NCI-H146 treated with DMSO at 0.1 percent for 48 hours (cell line): ENCODE measurements at regions not wholly inside any gene's neighbourhood (a gene's known extent, or its start where the extent isn't known, plus 50 kb on each side); places are given as distances from the start of the nearest gene placed in this dataset.

Experiments used
- DNase-seq: peaks from one replicate; lab custom pipeline; 2025; ENCODE audit not compliant: unreplicated experiment; lab: John Stamatoyannopoulos, UW

DNA sequence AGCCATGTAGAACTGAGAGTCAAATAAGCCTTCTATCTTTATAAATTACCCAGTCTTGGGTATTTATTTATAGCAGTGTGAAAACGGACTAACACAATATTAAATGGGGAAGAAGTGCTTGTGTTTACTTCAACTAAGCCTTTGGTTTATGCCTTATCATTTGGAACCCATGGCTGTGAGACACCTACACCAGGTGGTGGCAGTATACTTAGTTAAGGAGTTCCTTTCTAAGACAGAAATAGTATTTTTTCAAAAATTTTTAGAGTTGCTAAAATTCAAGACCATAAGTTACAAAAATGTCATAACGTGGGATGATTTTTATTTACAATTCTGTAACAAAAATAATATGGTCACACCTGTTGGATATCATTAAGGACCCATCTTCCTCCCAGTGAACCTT, 354.5 kb upstream of the SOX14 start:
- DNase-seq = no peak

DNA sequence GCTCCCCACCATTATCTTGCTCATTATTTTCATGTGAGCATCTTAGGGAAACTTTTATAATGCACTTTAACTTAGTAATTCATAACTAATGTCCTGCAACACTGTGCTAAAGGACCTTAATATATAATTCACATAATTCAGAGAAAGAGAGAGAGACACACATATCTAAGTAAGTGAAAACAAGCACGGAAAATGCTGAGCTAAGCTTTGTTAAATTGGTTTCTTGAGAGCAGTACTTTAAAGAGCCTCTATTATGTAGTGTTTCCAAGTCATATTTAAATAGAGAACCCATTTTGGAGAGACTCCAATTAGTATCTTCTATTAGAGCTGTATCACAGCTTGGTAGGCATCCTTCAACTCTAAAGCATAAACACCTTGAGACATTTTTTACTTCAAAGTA, 354.1 kb upstream of the SOX14 start:
- DNase-seq = no peak

DNA sequence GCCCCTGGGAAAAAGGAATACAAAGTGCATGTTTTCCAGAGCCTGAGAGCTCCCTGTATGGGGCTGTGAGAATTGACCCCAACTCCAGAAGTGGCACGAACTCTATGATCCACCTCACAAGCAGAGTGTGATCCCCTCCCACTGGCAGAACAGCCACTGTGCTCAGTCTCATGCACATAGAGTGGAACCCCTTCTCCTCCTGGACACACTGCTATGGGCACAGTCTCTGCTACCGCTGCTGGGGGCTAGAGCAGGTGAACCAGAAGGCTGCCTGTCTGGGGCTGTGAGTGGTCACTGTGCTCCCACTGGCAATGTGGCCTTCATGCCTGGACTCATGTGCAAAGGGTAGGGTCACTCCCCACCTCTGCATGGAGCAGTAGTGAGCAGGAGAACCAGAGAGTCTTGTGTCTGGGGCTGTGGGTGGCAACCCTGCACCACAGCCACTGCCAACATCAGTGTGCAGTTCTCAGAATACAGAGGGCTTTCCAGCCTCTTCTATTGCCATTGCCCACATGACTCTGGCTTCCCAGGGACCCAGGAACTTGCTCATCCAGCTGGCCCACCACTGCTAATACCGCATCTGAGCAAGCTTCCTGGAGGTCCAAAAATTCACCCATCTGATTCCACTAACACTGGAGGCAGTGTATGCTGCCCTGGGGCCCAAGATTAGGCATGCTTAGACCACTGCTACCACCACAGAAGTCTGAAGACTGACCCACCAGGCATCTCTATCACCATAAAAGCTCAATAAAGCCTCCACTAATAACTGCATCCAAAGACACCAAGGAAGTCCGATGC, 343.7 kb upstream of the SOX14 start:
- no peak for DNase-seq

DNA sequence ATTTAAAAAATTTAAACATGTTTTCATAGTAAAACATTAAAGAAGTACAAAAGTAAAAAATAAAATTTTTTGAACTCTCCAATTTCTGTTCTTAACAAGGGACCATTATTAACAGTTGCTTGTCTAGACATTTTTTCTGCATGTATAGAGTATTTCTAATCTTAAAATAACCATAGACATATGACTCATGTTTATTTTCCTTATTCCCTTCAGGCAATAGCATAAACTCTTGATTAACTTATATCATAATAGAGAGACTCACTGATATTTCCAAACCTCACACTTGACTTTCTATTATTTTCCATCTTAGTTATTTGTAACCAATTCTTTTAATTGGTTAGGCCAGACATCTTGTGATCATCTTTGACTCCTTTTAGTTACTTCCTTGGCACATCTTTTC, 325.6 kb upstream of the SOX14 start:
- DNase-seq = no peak

DNA sequence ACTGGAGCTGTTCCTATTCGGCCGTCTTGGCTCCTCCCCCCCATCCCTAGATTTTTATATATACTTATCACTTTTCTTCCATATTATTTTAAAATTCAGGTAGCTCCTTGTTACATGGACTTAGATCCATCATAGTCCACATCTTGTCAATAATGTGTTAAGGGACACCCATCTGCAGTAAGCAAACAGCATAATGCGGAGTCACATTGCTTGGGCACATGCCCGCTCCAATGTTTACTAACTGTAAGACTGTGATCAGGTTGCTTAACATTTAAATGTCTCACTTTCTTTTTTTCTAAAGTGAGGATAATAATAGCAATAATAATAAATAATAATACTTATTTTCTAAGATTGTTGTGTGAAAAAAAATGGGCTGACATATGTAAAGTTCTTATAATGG, 303.2 kb upstream of the SOX14 start:
- no peak for DNase-seq

DNA sequence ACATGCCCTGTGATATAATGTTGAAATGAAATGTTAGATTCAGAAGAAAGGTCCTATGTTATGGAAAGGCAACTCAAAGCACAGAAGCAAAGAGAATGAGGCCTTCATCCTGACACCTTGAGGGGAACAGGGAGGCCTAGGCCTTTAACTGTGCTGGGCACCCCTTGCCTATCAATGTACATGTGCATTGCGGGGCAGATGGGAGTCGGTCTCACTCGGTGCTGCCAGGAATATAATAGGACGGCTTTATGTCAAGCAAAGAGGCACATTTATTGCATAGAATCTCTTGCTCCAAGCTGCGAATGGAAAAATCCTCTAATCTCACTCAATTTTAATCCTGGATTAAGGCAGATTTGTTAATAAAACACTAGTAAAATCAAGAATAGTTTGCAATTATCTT, 301.0 kb upstream of the SOX14 start:
- DNase-seq = no peak

DNA sequence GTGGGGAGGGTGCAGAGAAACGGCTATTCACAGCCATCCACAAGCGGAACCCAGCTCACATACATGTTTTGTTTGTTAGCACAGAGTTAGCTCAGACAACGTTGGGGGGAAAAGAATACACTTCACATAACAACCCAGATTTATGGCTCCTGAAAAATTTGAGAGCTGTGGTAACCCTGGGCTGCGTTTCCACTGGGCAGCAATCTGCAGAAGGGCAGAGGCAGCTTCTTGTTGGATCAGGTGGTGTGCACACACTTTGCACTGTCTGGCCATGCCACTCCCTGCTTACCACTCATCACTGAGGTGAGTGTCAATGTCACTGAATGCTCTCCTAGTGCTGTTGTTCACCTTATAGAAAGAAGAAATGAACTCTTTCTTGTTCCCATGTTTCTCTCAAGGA, 299.8 kb upstream of the SOX14 start:
- no peak for DNase-seq

DNA sequence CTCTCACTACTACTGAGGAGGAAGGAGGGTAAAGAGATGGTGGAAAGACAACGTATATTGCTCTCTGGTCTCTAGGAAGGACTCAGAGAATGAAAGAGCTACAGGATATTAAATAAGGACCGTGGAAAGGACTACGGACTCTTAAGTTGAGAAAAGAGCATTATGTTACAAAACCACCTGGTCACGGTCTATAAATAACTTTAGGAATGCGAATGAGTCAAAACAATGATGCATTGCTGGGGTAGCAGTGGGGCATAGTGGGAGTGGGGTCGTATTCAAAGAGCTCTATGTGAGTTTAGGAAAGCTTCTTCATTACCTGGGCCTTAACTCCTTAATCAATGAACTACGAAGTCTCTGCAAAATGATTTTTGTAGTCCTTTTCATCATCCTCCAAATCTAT, 295.7 kb upstream of the SOX14 start:
- DNase-seq = no peak

DNA sequence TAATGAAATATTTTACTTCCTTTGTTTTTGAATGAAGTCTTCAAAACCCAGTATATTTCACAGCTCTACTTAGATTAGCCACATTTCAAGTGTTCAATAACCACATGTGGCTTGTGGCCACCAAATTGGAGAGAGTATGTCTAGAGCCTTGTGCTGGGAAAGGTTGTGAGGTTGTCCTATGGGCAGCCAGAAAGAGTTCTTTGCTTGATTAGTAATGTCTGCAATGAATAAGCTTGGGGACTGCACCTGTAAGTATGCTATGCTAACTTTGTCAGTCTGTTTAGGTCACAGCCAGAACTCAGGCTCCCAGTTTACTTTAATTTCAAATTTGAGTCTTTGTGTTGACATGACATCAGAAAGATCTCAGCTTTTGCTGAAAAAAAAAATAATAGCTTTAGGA, 294.9 kb upstream of the SOX14 start:
- no peak for DNase-seq

DNA sequence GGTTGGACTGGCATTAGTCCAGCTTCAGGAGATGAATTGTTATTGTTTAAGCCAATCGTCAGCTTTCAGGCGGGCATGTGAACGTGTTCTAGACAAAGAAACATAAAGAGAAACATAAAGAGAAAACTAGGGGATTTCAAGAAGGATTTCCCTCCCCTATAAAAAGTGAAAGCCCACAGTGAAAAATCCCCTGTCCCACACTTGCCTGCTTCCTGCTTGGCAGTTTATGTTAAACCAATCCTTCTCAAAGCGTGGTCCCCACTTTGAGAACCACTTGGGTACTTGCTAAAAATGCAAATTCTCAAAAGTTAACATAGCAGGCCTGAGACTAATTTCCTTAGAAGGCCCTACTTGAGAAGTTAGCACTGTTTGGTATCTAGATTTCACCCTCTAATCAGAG, 293.0 kb upstream of the SOX14 start:
- no peak for DNase-seq

DNA sequence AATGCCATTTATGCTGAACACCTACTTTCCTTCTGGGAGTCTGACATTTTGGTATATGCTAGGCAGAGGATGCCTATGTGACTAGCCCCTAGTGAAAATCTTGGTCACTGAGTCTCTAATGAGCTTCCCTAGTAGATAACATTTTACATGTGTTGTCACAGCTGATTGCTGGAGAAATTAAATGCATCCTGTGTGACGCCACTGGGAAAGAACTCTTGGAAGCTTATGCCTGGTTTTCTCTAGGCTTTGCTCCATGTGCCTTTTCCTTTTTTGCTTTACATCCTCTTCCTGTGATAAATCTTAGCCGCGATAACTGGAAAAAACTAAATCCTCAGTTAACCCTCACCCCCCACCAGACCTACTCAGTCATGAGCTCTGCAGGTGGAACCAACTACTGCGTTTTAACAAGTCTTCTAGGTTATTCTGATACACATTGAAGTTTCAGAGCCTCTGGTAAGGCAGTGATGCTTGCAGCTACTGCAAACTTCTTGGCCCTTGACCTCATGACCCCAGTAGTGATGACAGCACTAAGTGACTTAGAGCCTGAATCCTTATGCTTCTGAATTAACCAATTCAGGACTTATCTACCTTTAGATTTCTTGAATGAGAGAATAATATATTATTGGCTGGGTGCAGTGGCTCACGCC, 292.4 kb upstream of the SOX14 start:
- DNase-seq = no peak

DNA sequence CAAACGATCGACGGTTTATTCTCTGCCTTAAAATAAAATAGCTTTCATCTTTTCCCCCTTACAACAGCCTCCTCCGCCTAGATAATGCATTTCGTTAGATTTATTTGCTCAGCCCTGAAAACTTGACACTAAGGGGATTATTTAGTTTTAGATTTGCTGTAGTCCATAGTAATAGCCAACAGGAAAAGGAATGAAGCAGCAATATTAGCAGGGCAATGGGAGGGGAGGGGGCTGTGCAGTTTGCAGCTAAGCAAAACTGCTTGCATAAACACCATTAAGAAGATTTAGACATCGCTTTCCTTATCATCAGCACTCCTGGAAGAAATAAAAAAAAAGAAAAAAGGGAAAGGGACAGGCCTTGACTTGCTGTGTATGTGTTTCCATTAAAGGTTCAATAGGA, 286.5 kb upstream of the SOX14 start:
- no peak for DNase-seq

DNA sequence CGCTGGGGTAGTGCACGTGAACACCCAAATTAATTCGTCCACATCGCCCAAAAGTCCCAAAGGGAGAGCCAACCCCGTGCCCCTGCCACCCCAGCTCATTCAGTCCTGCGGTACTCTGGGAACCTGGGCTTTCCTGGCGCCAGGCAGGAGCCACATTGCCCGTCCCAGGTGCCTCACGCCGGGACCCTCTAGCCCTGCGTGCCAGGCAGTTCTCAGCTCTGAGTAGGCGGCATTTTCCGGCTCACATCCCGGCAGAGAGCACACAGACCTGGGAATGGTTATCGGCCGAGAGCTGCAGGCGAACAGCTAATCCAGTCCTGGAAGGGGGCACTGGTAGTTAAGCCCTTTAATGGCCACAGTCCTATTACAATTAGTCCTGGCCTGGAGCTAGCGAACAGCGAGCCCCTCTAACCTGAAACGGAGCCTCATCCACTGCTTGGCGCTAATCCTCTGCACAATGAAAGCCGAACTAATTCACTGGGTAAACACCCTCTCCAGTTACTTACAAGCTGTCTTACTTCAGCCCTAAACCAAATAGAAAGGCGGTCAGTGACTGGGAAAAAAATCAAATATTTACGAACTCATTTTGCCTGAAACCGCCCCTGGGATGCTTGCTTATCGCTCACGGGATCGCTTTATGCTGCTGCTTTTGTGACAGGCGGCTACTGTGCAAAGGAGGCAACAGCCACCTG, 254.6 kb upstream of the SOX14 start:
- DNase-seq = peak; percentile 63

DNA sequence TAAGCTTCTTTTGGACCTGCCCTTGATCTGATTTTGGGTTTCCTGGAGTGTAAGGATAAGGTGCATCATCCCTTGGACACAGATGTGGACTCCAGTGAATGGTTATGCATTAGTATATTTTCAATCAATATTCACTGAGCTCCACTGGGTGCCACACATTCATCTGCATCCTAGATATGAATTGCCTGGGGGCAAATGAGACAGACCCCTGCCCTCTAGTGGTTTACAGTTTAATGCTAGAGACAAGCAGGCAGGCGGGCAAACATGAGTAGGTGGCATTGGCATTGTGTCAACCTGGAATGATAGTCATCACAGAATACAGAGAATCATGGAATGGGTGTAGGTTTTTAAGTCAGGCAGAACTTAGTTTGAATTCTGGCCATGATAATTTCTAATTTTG, 252.5 kb upstream of the SOX14 start:
- DNase-seq = no peak

DNA sequence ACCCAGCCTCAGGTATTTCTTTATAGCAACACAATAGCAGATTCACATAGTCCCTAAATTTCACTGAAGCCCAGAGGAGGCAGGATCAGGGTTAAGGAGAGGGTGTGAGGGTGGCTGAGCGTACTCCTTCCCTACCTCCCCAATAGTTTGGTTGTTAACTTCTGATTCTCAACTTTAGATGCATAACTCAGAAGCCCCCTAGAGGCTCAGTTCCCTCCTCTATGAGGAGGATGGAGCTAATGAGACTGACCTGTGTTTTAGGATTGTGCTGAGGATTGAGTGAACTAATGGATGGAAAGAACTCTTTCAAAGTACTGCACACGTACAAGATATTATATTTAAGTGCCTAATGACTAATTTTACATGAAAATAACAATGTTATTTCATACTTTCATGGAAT, 249.3 kb upstream of the SOX14 start:
- DNase-seq = no peak

DNA sequence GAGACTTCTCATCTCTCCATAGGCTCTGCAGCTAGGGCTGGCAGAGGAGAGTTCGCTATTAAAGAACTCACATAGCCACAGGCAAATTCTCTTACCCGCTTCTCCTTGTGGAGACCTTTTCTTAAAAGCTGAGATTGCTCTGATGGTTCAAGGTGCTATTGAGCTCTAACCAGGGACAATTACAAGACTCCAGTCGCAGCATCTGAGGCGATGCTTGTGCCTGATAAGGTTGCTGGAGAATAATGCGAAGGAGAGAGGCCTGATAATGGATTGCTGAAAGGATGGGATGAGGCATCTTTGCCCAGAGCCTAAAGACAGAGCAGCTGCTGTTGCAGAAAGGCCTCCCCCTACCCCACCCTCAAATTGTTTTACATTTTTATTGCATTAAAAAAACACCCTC, 244.5 kb upstream of the SOX14 start:
- DNase-seq = no peak

DNA sequence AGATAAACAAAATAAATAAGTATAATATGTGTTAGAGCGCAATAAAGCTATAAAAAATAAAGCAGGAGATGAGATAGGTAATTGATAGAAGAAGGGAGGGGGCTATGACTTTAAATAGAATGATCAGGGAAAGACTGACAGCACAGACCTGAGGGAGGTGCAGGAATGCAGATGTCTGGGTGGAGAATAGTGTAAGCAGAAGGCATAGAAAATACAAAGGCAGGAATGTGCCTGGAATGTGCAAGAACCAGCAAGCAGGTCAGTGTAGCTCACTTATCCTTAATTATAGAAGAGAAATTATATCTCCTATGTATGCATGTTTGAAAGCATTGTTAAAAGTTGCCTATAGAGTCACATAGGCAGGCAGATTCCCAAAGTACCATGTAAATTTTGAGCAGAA, 239.4 kb upstream of the SOX14 start:
- DNase-seq = no peak

DNA sequence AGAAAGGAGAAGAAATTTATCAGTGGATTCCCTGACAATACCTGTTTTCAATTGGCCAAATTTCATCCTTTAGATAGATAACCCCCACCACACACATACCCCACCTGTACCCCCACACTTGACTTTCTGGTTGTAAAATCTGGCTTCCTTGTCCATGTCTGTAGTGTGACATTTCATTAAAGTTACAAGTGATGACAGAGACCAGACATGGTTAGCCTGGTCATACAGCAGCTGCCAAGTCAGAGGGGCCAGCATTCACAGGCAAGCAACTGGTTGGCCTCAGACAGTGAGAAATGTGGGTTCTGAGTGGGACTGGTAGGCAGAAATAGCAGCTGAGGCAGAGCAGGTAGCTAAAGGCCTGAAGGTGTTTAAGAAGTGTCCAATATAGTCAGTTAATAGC, 238.6 kb upstream of the SOX14 start:
- no peak for DNase-seq

DNA sequence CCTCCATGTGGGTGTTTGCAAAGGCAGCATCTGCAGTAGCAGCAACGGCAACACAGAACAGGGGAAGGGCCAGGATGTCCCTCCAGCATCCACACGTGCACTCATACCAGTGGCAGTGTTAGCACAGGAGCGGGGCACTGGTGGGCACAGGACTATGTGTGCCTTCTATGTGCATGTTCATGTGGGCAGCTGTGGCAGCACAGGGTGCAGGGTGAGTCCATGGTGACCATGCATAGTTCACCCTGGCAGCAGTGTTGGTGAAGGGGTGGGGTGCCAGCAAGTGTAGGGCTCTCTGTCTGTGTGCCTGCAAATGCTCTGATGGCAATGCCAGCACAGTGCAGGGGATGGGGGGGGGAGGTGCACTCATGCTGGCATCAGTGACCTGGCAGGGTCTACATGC, 222.1 kb upstream of the SOX14 start:
- no peak for DNase-seq

DNA sequence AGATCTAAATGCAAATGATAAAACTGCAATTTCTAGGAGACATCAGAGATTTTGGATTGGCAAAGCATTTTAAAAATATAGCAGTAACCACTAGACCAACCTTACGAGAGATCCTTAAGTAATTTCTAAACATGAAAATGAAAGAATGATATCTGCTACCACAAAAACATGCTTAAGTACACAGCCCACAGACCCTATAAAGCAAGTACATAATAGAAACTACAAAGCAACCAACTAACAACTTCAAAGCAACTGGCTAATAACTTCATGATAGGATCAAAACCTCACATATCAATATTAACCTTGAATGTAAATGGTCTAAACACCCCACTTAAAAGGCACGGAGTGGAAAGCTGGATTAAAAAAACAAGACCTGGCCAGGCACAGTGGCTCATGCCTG, 209.9 kb upstream of the SOX14 start:
- no peak for DNase-seq

DNA sequence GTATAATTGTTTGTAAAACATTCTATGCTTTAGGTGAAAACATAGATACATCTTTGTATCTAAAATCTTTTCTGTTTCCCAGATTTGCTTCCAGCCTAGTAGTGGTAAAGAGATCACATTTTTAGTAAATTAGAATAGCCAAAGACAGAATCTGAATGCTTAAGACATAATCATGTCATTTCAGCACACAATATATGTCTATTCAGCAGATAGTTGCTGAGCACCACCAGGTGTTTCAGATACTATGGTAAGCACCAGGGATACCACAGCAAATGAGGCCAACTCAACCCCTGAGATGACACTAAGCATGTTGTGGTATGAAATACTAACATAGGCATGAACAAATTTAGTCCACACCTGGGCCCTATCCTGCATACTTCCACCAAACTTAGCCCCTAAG, 195.2 kb upstream of the SOX14 start:
- DNase-seq = no peak

DNA sequence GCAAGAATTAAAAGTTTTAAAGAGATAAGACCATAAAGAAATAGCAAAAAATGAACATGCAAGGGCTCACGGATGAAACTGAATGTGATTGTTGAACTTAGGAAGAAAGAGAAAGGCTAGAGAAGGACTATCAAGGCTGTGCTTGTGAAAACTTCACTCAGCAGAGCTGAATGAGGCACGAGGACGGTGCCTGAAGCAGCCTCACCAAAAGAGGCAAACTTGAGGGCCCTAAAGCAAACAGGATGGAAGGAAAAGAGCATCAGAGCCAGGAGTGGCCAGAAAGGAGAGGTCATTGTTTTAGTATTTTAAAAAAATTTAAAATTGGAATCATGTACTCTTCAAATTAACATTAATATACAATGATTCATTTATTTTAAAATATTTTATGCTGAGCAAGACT, 191.2 kb upstream of the SOX14 start:
- DNase-seq = no peak
